NCI-H446 (cell line): ENCODE measurements at regions not wholly inside any gene's neighbourhood (a gene's known extent, or its start where the extent isn't known, plus 50 kb on each side); places are given as distances from the start of the nearest gene placed in this dataset.
A peak's percentile ranks its signal among the peaks of the same experiment; 100 is the strongest.

Experiments
- DNase-seq, 2 experiments: peaks; one replicate each; lab custom pipeline; 2025; lab: John Stamatoyannopoulos, UW

DNA sequence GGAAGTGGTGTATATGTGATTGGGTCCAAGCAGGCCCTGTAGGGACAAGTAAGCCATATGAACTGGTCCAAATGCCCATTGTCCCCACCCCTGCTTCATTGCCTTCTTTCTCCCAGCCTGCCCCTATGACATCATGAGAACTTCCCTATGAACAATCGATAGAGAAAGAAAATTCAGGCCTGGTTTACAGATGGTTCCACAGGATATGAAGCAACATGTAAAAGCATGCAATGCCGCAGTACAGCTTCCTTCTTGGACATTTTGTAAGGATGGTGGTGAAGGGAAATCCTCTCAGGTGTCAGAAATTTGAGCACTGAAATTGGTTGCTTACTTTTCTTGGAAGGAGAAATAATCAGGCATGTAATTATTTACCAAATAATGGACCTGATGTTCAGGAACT lies 581.7 kb downstream of the MRPL39 start:
- DNase-seq = no peak

- no peak for DNase-seq
Measured at GRCh38 chr21:25024639-25025038, 582.6 kb downstream of the MRPL39 start.

GRCh38 chr21:25005388-25005787 lies 601.9 kb downstream of the MRPL39 start:
- no peak for DNase-seq

GRCh38 chr21:25002676-25003075 lies 604.6 kb downstream of the MRPL39 start:
- no peak for DNase-seq

- no peak for DNase-seq
Measured at GRCh38 chr21:24995216-24995615, 612.1 kb downstream of the MRPL39 start.

- DNase-seq = no peak
Measured at GRCh38 chr21:24994717-24995116, 612.6 kb downstream of the MRPL39 start.

GRCh38 chr21:24989516-24989915 lies 617.8 kb downstream of the MRPL39 start:
- no peak for DNase-seq

- no peak for DNase-seq
Measured at GRCh38 chr21:24988941-24989340, 618.3 kb downstream of the MRPL39 start.

- DNase-seq = no peak
Measured at GRCh38 chr21:24976238-24976637, 631.0 kb downstream of the MRPL39 start.

DNA sequence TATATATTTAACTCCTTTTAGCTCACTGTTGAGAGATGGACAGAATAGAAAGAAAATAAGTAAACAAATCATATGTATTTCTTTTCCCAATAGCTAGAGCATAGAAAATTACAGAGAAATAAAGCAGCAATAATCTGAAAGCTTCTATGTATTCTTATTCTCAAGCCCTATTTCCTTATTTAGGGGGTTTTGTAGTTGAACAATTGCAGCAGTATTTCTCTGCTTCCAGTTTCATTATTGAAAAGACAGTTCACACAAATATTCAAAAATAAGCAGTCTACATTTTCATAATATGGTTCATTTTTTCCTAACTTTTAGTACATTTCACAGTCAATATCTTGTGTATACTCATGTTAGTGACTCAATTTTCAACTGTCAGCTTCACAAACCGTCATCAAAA lies 638.2 kb downstream of the MRPL39 start:
- no peak for DNase-seq

- no peak for DNase-seq
Measured at GRCh38 chr21:24955275-24955961, 651.9 kb downstream of the MRPL39 start.

- DNase-seq = peak; percentile 44 to 87
Measured at GRCh38 chr21:24948186-24948585, 659.1 kb downstream of the MRPL39 start.

DNA sequence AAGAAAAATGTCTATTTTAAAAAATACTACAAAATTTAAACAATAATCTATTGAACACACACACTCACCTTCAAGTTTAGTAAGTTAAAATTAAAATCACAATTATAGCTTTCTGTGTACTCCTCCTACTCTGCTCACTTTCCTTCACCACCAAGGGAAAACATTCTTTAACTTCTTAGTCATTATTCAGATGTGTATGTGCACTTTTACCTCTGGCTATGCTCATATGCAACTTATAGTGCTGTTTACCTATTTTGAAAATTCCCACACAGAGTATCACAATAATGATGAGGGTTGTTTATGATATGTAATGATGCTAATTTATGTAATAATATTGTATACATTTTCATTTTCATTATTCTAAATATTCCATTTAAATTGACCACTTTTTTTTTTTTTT lies 661.4 kb downstream of the MRPL39 start:
- no peak for DNase-seq

GRCh38 chr21:24941316-24942185 lies 665.7 kb downstream of the MRPL39 start:
- DNase-seq = peak; percentile 4 to 64

DNA sequence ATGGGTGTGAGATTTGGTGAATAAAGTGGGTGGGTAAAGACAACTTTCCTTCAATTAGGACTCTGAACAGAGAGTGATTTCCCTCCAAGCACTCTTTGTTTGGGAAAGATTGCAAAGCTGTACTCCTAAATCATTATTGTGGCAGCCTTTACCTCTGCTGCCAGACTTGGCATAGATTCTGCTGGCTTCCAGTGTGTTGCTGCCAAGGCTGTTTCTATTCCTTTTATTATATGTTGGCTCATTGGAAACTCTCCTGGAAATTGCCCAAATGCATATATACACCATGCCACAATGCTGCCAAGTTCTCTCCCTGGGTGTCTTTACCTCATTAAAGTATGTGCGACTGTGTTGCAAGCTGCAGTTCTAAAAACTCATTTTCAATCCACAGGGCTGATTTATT lies 668.0 kb downstream of the MRPL39 start:
- DNase-seq = peak; percentile 95 to 99

- peak; percentile 58 to 73 for DNase-seq
Measured at GRCh38 chr21:24938573-24938972, 668.7 kb downstream of the MRPL39 start.

DNA sequence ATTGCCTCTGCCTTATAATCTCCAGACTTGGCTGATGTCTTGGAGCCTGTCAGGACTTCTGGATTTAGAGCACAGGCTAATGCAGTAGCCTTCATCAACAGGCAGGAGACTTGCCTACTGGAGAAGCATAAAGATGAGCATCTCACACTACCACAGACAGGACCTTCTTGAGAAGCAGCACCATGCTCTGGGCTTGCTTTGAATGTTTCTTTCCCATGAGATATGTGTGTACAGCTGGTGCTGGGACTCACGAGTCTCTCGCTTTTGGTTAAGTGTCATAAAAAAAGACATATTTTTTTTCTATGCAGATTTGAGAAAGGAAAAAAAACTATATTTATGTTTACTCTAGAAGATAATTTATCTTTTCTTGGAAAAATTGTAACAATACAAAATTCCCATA lies 671.3 kb downstream of the MRPL39 start:
- no peak for DNase-seq

GRCh38 chr21:24910591-24910990 lies 696.7 kb downstream of the MRPL39 start:
- DNase-seq = no peak

DNA sequence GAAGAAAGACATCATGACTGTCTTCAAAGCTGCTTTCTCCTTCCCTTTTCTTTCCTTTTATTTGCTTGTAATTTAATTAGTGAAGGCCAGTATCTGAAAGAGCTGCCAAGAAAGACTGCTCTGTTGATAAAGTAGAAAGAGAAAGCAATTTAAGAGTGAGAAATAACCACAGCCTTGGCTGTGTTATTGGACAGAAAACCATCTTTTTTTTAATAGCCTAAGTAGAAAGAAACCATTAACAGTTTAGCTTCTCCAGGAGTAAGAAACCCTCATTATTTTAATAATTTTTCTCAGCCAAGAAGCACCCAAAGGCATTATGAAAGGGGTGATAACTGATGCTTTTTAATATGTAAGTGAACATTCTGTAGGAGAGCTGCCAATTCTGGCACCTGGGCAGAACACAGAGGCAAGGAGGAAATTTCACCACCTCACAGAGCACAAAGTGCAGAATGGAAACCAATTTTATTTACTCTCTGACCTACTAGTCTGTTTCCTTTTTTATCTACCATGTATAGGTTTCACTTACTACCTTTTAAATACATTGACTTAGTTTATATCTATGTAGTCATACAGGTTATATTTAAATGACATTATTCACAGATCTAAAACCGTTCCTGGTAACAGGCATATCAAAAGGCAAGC lies 703.2 kb downstream of the MRPL39 start:
- no peak for DNase-seq

- DNase-seq = no peak
Measured at GRCh38 chr21:24899138-24899537, 708.1 kb downstream of the MRPL39 start.

GRCh38 chr21:24897883-24898282 lies 709.4 kb downstream of the MRPL39 start:
- DNase-seq = no peak

- DNase-seq = no peak
Measured at GRCh38 chr21:24896735-24897124, 710.6 kb downstream of the MRPL39 start.
